ENCODE measurements at regions not wholly inside any gene's neighbourhood (a gene's known extent, or its start where the extent isn't known, plus 50 kb on each side); places are given as distances from the start of the nearest gene placed in this dataset.

DNA sequence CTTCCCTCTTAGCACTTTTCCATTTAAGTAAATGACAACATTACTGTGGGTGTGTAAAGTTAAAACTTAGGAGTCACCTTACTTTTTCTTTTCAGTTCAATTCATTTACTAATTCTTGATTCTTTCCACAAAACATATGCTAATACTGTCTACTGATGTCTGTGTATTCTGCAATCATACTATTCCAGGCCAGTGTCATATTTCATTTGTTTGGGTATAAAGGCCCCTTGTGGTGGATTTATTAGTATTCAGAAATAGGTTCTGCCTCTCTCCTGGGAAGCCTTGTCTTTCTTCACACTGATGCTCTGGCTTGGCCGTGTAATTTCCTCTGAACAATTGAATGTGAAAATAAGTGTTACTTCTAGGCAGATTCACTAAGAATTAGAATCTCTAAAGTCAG is 621.9 kb upstream of the SPRY2 start:
- no peak for TF ChIP-seq EZH2 (IDR thresholded peaks at IDR 0.05; ENCODE audit: low read depth, unreplicated experiment)
- TF ChIP-seq, protein P1, sequence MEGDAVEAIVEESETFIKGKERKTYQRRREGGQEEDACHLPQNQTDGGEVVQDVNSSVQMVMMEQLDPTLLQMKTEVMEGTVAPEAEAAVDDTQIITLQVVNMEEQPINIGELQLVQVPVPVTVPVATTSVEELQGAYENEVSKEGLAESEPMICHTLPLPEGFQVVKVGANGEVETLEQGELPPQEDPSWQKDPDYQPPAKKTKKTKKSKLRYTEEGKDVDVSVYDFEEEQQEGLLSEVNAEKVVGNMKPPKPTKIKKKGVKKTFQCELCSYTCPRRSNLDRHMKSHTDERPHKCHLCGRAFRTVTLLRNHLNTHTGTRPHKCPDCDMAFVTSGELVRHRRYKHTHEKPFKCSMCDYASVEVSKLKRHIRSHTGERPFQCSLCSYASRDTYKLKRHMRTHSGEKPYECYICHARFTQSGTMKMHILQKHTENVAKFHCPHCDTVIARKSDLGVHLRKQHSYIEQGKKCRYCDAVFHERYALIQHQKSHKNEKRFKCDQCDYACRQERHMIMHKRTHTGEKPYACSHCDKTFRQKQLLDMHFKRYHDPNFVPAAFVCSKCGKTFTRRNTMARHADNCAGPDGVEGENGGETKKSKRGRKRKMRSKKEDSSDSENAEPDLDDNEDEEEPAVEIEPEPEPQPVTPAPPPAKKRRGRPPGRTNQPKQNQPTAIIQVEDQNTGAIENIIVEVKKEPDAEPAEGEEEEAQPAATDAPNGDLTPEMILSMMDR (conservative IDR thresholded peaks at IDR 0.05; ENCODE audit: low read depth in 2 of 2) = no peak
